WERI-Rb-1 (cell line): ENCODE measurements at regions not wholly inside any gene's neighbourhood (a gene's known extent, or its start where the extent isn't known, plus 50 kb on each side); places are given as distances from the start of the nearest gene placed in this dataset.
A peak's percentile ranks its signal among the peaks of the same experiment; 100 is the strongest.

ENCODE experiments used
- DNase-seq: peaks from one replicate; pipeline ENCODE4 v3.0.0-alpha.2; 2020
- H3K27ac ChIP-seq: fragments of 250-450 bp; sonication (Bioruptor Pico); 2 replicates; pipeline ENCODE4 v1.5.1; 2020; ENCODE audit warnings: mild to moderate bottlenecking, moderate library complexity
- H3K27me3 ChIP-seq: fragments of 250-450 bp; sonication (Bioruptor Pico); 2 replicates; pipeline ENCODE4 v1.5.1; 2021; ENCODE audit warnings: mild to moderate bottlenecking, low read depth, moderate library complexity; ENCODE audit not compliant: insufficient read depth, severe bottlenecking
- H3K36me3 ChIP-seq: fragments of 250-450 bp; sonication (Bioruptor Pico); 2 replicates; pipeline ENCODE4 v1.5.1; 2020; ENCODE audit warnings: mild to moderate bottlenecking, moderate library complexity
- H3K4me3 ChIP-seq: 2 replicates; pipeline ENCODE4 v1.5.1; 2011; ENCODE audit warnings: low read depth, mild to moderate bottlenecking, control low read depth, low read length
- H3K9me3 ChIP-seq: fragments of 250-450 bp; sonication (Bioruptor Pico); 2 replicates; pipeline ENCODE4 v1.5.1; 2021; ENCODE audit warnings: mild to moderate bottlenecking, moderate library complexity; ENCODE audit not compliant: severe bottlenecking
- TF ChIP-seq, protein P1 (sequence below): IDR thresholded peaks from 2 replicates; pipeline ENCODE4 v1.5.1; 2011; ENCODE audit warnings: low read depth, mild to moderate bottlenecking, control low read depth, inconsistent platforms, low read length

DNA sequence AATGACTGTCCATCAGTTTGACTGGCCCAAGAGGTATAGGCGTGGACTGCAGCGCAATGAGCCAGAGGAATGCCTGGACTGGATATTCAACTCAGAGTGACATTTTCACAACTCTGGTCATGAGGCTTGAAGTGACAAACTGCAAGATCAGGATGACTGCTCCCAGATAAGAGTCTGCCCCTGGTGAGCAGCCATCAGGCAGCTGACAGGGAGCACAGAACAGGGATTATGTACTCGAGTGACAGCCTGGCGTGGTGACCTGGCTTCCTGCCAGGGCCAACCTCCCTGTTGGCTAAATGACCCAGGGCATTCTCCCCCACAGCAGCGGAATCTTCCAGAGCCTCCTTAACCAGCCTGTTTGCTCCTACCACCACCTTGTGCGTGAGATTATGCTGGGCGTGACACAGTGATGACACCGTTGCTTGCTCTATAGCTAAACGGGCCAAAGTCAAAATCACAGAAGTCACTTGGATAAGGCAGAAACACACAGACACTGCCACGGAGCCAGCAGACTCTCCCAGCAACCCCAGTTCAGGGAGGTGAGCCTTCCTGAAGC, 209.1 kb upstream of the JARID2 start:
- no peak overlapping the region for H3K4me3 ChIP-seq
- TF ChIP-seq, protein P1, sequence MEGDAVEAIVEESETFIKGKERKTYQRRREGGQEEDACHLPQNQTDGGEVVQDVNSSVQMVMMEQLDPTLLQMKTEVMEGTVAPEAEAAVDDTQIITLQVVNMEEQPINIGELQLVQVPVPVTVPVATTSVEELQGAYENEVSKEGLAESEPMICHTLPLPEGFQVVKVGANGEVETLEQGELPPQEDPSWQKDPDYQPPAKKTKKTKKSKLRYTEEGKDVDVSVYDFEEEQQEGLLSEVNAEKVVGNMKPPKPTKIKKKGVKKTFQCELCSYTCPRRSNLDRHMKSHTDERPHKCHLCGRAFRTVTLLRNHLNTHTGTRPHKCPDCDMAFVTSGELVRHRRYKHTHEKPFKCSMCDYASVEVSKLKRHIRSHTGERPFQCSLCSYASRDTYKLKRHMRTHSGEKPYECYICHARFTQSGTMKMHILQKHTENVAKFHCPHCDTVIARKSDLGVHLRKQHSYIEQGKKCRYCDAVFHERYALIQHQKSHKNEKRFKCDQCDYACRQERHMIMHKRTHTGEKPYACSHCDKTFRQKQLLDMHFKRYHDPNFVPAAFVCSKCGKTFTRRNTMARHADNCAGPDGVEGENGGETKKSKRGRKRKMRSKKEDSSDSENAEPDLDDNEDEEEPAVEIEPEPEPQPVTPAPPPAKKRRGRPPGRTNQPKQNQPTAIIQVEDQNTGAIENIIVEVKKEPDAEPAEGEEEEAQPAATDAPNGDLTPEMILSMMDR, result no peak
- H3K9me3 ChIP-seq, result no peaks in the 10 kb centered on the region
- peak overlapping the region; percentile 19 for H3K27ac ChIP-seq
- no peaks in the 10 kb centered on the region for H3K36me3 ChIP-seq
- H3K27me3 ChIP-seq, result no peaks in the 10 kb centered on the region
- DNase-seq, result peak; percentile 94

DNA sequence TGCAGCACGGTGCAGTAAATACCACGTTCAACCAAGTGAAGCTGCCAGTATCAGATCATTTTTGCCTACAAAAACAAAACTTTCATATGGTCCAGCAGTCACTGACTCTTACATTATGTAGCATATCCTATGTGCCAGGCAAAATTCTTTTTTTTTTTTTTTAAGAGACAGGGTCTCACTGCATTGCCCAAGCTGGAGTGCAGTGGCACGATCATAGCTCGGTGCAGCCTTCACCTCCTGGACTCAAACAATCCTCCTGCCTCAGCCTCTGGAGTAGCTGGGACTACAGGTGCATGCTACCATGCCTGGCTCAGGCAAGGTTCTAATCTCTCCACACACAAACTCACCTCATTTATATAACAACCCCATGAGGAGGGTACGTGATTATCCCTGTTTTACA, 208.6 kb upstream of the JARID2 start:
- no peak for DNase-seq
- Histone ChIP-seq H3K36me3 (no peaks in the 10 kb centered on the region), H3K27ac (peak overlapping the region; percentile 19), H3K4me3 (no peak overlapping the region), H3K9me3 (no peaks in the 10 kb centered on the region), H3K27me3 (no peaks in the 10 kb centered on the region)
- TF ChIP-seq, protein P1, result no peak

DNA sequence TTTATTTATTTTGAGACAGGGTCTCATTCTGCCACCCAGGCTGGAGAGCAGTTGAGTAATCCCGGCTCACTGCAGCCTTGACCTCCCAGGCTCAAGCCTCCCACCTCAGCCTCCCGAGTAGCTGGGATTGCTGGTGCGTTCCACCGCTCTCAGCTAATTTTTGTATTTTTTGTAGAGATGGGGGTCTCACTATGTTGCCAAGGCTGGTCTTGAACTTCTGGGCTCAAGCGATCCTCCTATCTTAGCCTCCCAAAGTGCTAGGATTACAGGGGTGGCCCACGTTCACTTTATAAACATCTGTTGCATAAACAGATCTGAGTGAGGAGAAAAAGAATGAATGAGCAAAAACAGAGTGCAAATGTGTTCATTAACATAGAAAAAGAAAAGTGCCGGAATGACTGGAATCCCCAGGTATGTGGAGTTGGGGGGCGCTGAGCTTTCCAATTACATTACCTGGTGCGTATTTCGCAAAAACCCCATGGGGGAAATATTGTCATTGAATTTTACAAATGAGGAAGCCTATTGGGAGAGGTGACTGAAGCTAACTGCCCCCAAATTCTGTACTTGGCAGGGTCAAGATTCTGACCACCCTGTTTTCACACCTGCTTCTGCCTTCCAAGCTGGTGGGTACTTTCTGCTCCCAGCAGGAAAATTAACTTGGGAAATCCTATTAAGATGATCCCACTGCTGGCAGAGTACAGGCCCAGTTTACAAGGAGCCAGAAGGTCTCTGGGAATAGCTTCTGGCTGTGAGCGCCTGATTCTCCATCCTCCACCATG, 207.7 kb upstream of the JARID2 start:
- Histone ChIP-seq H3K4me3 (no peak overlapping the region), H3K9me3 (no peaks in the 10 kb centered on the region), H3K36me3 (no peaks in the 10 kb centered on the region), H3K27me3 (no peaks in the 10 kb centered on the region), H3K27ac (no peak overlapping the region)
- peak; percentile 75 for DNase-seq
- TF ChIP-seq, protein P1, result no peak

DNA sequence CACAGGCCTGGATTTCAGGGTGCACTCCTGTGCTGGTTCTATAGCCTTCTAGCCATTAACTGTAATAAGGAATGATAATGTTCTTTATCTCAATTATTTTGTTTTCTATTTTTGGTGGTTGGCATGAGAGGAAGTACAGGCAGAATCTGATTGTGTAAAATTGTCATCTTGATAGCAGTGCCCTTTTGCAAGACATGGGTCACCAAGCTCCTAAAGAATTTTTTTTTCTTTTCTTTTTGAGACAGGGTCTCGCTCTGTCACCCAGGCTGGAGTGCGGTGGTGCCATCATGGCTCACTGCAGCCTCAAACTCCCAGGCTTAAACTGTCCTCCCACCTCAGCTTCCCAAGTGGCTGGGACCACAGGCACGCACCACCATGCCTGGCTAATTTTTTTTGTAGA, 206.7 kb upstream of the JARID2 start:
- H3K9me3 ChIP-seq, result no peaks in the 10 kb centered on the region
- TF ChIP-seq, protein P1, result no peak
- no peak overlapping the region for H3K27ac ChIP-seq

DNA sequence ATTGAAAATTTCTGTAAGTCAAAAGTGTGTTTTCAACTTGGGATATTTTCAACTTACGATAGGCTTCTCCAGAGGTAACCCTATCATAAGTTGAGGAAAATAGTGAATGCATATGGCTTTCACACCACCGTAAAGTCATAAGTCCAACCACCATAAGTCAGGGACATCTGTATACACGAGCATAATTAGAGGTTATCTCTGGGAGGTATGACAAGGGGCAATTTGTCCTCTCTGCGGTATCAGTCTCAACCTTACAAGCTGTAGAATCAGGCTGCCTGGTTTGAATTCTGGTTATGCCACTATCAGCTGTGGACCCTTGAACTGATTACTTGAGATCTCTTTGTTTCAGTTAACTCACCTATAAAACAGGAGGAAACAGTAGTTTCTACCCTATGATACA, 202.9 kb upstream of the JARID2 start:
- no peak overlapping the region for H3K27ac ChIP-seq
- H3K9me3 ChIP-seq, result no peaks in the 10 kb centered on the region
- TF ChIP-seq, protein P1, result no peak
- no peaks in the 10 kb centered on the region for H3K36me3 ChIP-seq
- no peak for DNase-seq
- no peak overlapping the region for H3K4me3 ChIP-seq
- no peaks in the 10 kb centered on the region for H3K27me3 ChIP-seq

More for the DNA sequence above, 206.7 kb upstream of the JARID2 start:
- DNase-seq, result no peak
- H3K36me3 ChIP-seq, result no peaks in the 10 kb centered on the region
- H3K27me3 ChIP-seq, result no peaks in the 10 kb centered on the region
- H3K4me3 ChIP-seq, result no peak overlapping the region
